Erythroblast (primary cell): ENCODE measurements at regions not wholly inside any gene's neighbourhood (a gene's known extent, or its start where the extent isn't known, plus 50 kb on each side); places are given as distances from the start of the nearest gene placed in this dataset.

ENCODE experiments used
- GATA1 ChIP-seq: IDR thresholded peaks from 2 replicates; pipeline ENCODE4 v1.6.1; 2011; ENCODE audit warnings: low read depth, mild to moderate bottlenecking, control low read depth, low read length, moderate library complexity
- POLR2A ChIP-seq: IDR thresholded peaks from 2 replicates; pipeline ENCODE4 v1.6.1; 2011; ENCODE audit warnings: mild to moderate bottlenecking, low read length

DNA sequence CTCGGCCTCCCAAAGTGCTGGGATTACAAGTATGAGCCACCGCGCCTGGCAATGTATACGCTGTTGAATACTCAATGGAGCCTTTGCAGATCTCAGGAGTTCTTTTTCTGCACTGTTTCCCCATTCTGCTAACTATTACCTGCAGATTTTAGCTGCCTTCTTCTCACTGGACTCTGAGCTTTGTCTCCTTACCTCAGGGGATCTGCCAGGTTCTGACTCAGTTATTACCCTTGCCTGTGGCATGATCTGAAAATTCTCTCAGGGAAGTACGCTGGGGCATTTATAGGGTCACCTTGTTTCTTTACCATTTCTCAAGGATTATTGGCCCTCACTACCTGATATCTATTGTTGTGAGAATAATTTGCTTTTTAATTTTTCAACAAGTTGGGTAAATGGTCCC lies 56.6 kb upstream of the MAGED1 start:
- no peak for TF ChIP-seq POLR2A
- TF ChIP-seq GATA1 = no peak
